Thoracic aorta (tissue), 2 donors: ENCODE measurements at regions not wholly inside any gene's neighbourhood (a gene's known extent, or its start where the extent isn't known, plus 50 kb on each side); places are given as distances from the start of the nearest gene placed in this dataset.
"Not testable (repeated sequence)": the region's sequence is repeated elsewhere in the genome, so short reads cannot be mapped to it uniquely, and the experiment has no call there.

Experiments
- ATAC-seq: fragments of 150-250 bp; one replicate; pipeline ENCODE4 v1.8.0; 2017; ENCODE audit warnings: low read depth; ENCODE audit not compliant: insufficient number of reproducible peaks, low FRiP score
- DNase-seq: peaks from one replicate; pipeline ENCODE4 v3.0.0-alpha.2; 2020; ENCODE audit warnings: low spot score
- H3K27ac ChIP-seq, 2 donors: fragments of 200-600 bp; sonication (generic); 1 replicate in 1 of 2; 2 replicates in 1 of 2; pipeline ENCODE4 v1.5.1; 2016; ENCODE audit warnings: mild to moderate bottlenecking in 2 of 2, moderate library complexity in 2 of 2
- H3K27me3 ChIP-seq: fragments of 200-600 bp; sonication (generic); replicated peaks from 2 replicates; pipeline ENCODE4 v1.6.0; 2016; ENCODE audit warnings: mild to moderate bottlenecking; ENCODE audit not compliant: insufficient read depth
- H3K36me3 ChIP-seq: fragments of 200-600 bp; sonication (generic); one replicate; pipeline ENCODE4 v1.5.1; 2016
- H3K4me1 ChIP-seq, 2 donors: fragments of 200-600 bp; sonication (generic); 1 replicate in 1 of 2; 2 replicates in 1 of 2; pipeline versions ENCODE4 v1.5.1 to v1.6.0; 2016; ENCODE audit warnings: low read depth in 2 of 2, mild to moderate bottlenecking in 1 of 2; ENCODE audit not compliant: control insufficient read depth in 1 of 2
- H3K4me3 ChIP-seq: fragments of 200-600 bp; sonication (generic); 2 replicates; pipeline ENCODE4 v1.5.1; 2016; ENCODE audit warnings: mild to moderate bottlenecking
- H3K9me3 ChIP-seq: fragments of 200-600 bp; sonication (generic); 2 replicates; pipeline ENCODE4 v1.5.1; 2016
- CTCF ChIP-seq: fragments of 200-600 bp; sonication (generic); IDR thresholded peaks from one replicate; pipeline ENCODE4 v1.5.1; 2019; ENCODE audit warnings: antibody characterized with exemption

DNA sequence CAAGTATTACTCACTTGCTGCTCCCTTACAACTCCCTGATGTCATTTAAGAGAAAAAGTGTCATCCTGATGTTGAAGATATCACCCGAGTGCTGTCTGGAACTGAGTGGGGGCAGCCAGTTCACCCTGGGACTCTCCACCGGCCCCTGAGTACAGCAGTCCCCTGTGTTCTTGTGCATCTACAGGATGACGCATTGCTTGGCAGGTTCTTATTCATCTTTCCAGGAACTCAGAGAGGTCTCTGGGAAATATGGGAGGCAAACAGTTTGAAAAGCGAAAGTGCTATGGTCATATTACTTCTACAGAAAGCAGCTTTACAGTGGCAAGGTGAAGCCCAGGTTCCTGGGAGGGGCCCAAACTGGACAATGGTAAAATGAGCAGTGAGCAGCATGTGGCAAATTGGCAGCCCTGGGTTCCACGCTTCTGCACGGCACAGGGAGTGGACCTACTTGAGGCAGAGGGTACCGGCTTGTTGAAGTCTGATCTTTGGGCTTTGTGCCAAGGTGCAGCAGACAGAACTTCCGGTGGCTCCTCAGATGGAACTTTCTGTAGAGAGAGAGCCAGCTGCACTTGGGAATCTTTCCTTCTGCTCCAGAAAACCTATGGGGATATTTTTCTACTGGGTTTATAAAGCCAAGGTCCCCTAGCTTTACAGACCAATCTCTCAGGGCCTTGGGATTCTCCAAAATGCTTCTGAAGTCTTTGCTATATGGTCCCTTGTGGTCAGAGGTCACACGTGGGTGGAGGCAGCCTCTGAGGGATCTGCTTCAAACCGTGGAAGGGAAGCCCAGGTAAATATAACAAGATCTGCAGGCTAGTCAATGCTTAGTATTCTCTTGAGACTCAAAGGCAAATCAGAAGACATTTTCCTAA is 128.3 kb downstream of the MAP3K7 start:
- no peak for ATAC-seq
- H3K27ac ChIP-seq: no peak overlapping the region
- H3K36me3 ChIP-seq: no peaks in the 10 kb centered on the region
- no peaks in the 10 kb centered on the region for H3K4me1 ChIP-seq
- TF ChIP-seq CTCF: no peak
- H3K27me3 ChIP-seq: no peaks in the 10 kb centered on the region
- H3K9me3 ChIP-seq: no peaks in the 10 kb centered on the region
- peak overlapping the region; percentile 52 for H3K4me3 ChIP-seq
- no peak for DNase-seq

GRCh38 chr6:90457867-90458259 is 129.0 kb downstream of the MAP3K7 start:
- TF ChIP-seq CTCF: no peak
- no peaks in the 10 kb centered on the region for H3K9me3 ChIP-seq
- ATAC-seq: no peak

DNA sequence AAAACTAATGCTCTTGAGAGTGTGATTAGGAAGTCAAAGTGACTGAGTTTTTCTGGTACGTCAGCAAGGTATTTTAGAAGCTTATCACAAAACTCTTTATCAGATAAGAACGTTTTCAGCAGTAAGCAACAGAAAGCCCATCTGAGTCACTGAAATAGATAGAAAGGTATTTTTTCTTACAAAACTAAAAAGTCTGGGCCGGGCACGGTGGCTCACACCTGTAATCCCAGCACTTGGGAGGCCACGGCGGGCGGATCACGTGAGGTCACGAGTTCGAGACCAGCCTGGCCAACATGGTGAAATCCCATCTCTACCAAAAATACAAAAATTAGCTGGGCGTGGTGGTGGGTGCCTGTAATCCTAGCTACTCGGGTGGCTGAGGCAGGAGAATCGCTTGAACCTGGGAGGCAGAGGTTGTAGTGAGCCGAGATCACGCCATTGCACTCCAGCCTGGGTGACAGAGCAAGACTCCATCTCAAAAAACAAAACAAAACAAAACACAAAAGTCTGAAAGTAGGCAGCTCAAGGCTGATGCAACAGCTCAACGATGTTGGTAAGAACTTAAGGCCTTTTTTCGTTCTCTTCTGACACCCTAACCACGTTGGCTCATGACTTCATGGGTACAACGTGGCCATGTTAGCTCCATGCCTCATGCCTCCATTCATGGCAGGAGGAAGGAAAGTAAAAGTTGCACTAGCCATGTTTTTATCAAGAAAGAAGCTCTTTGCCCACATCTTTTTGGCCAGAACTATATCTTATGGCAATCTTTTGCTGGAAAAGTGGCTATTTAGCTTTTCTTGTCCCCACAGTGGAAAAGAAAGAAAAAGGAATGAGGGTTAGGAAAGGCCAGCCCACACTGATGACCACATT is 129.6 kb downstream of the MAP3K7 start:
- not testable (repeated sequence) for DNase-seq, H3K27me3 ChIP-seq, H3K27ac ChIP-seq, H3K9me3 ChIP-seq, H3K4me3 ChIP-seq, H3K36me3 ChIP-seq, ATAC-seq, H3K4me1 ChIP-seq

More at GRCh38 chr6:90457867-90458259, 129.0 kb downstream of the MAP3K7 start:
- Histone ChIP-seq H3K27me3 (no peaks in the 10 kb centered on the region), H3K4me1 (no peaks in the 10 kb centered on the region), H3K27ac (no peak overlapping the region), H3K4me3 (no peak overlapping the region), H3K36me3 (no peaks in the 10 kb centered on the region)
- no peak for DNase-seq

DNA sequence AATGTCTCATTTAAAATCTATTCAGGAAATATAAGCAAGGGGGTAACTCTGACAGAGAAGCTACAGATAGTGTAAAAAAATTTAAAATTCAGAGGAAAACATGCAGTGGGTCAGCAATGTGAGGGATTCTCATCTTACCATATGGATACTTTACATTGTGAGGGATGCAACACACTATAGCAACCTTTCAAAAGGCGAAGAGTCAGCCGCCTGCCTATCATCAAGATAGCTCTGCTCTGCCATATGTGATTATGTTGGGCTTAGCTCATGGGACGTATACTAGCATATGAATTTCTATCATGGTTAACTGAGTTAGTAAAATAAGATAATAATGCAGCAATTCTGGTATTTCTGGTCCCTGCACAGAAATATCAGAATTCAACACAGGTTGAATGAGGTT is 130.9 kb downstream of the MAP3K7 start:
- no peak overlapping the region for H3K27ac ChIP-seq
- no peak for TF ChIP-seq CTCF
- no peaks in the 10 kb centered on the region for H3K27me3 ChIP-seq
- H3K4me1 ChIP-seq: no peaks in the 10 kb centered on the region
- no peaks in the 10 kb centered on the region for H3K36me3 ChIP-seq
- ATAC-seq (no peak), DNase-seq (no peak)
- no peaks in the 10 kb centered on the region for H3K9me3 ChIP-seq
- H3K4me3 ChIP-seq: no peak overlapping the region

DNA sequence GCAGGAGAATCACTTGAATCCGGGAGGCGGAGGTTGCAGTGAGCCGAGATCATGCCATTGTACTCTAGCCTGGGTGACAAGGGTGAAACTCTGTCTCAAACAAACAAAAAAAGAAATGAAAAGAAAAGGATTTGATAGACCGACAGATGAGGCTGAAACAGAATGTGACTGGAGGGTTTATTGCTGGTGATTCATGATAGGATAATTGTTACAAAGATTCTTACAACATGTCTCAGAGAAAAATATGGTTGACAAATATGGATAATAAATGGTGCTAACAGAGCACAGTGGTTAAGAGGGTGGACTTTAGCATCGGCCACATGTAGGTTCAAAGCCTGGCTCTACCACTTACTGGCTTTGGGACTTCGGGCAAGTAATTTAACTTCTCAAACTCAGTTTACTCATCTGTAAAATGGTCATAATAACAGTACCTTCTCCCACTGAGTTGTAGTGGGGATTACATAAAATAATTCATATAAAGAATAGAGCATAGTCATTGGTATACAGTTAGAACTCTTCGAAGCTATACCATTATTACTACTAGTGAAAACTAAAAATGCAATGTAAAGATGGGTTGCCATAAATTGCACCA is 131.9 kb downstream of the MAP3K7 start:
- H3K36me3 ChIP-seq: no peaks in the 10 kb centered on the region
- no peak overlapping the region for H3K4me3 ChIP-seq
- no peak for DNase-seq
- H3K27ac ChIP-seq: no peak overlapping the region
- no peaks in the 10 kb centered on the region for H3K9me3 ChIP-seq
- H3K4me1 ChIP-seq: no peaks in the 10 kb centered on the region
- no peak for ATAC-seq
- no peak for TF ChIP-seq CTCF
- no peaks in the 10 kb centered on the region for H3K27me3 ChIP-seq
